GM19239 (cell line): ENCODE measurements at regions not wholly inside any gene's neighbourhood (a gene's known extent, or its start where the extent isn't known, plus 50 kb on each side); places are given as distances from the start of the nearest gene placed in this dataset.
"Not testable (repeated sequence)": the region's sequence is repeated elsewhere in the genome, so short reads cannot be mapped to it uniquely, and the experiment has no call there.

ENCODE experiments used
- DNase-seq: peaks from one replicate; pipeline ENCODE4 v3.0.0; 2011; ENCODE audit warnings: low spot score; ENCODE audit not compliant: insufficient read length
- FAIRE-seq: peaks from 2 replicates; lab custom pipeline; 2011; peaks lifted over from hg19 to GRCh38; lab: Jason Lieb, UNC

- FAIRE-seq (no peak), DNase-seq (no peak)
Observed at GRCh38 chr4:55249476-55249875, 96.6 kb upstream of the SRD5A3 start.

GRCh38 chr4:55251342-55251741 is 94.7 kb upstream of the SRD5A3 start:
- DNase-seq (no peak), FAIRE-seq (no peak)

GRCh38 chr4:55251896-55252295 is 94.1 kb upstream of the SRD5A3 start:
- FAIRE-seq (no peak), DNase-seq (no peak)

- FAIRE-seq (no peak), DNase-seq (no peak)
Observed at GRCh38 chr4:55253948-55254593, 92.0 kb upstream of the SRD5A3 start.

- DNase-seq (no peak), FAIRE-seq (no peak)
Observed at GRCh38 chr4:55255179-55255578, 90.9 kb upstream of the SRD5A3 start.

- DNase-seq (no peak), FAIRE-seq (no peak)
Observed at GRCh38 chr4:55256787-55257186, 89.3 kb upstream of the SRD5A3 start.

- FAIRE-seq, result no peak
- no peak for DNase-seq
Observed at GRCh38 chr4:55258152-55258865, 87.7 kb upstream of the SRD5A3 start.

GRCh38 chr4:55259294-55259693 is 86.7 kb upstream of the SRD5A3 start:
- FAIRE-seq (no peak), DNase-seq (no peak)

- DNase-seq, result no peak
- FAIRE-seq, result no peak
Observed at GRCh38 chr4:55269470-55269869, 76.6 kb upstream of the SRD5A3 start.

GRCh38 chr4:55269995-55270394 is 76.0 kb upstream of the SRD5A3 start:
- DNase-seq (no peak), FAIRE-seq (no peak)

- DNase-seq, result no peak
- FAIRE-seq, result no peak
Observed at GRCh38 chr4:55270481-55270880, 75.6 kb upstream of the SRD5A3 start.

- DNase-seq, result no peak
- FAIRE-seq, result no peak
Observed at GRCh38 chr4:55272102-55272501, 73.9 kb upstream of the SRD5A3 start.

- FAIRE-seq (no peak), DNase-seq (no peak)
Observed at GRCh38 chr4:55272589-55272988, 73.5 kb upstream of the SRD5A3 start.

- no peak for DNase-seq
- FAIRE-seq, result no peak
Observed at GRCh38 chr4:55277011-55277410, 69.0 kb upstream of the SRD5A3 start.

GRCh38 chr4:55278316-55278715 is 67.7 kb upstream of the SRD5A3 start:
- DNase-seq (no peak), FAIRE-seq (no peak)

- FAIRE-seq, DNase-seq: not testable (repeated sequence)
Observed at GRCh38 chr4:55280474-55280873, 65.6 kb upstream of the SRD5A3 start.

GRCh38 chr4:55281118-55281683 is 64.8 kb upstream of the SRD5A3 start:
- not testable (repeated sequence) for FAIRE-seq, DNase-seq

- FAIRE-seq, result no peak
- no peak for DNase-seq
Observed at GRCh38 chr4:55284331-55284730, 61.7 kb upstream of the SRD5A3 start.

- no peak for FAIRE-seq
- DNase-seq, result no peak
Observed at GRCh38 chr4:55291227-55291640, 54.8 kb upstream of the SRD5A3 start.

- DNase-seq, result no peak
Observed at GRCh38 chr4:55296096-55296495, 49.9 kb upstream of the SRD5A3 start.

More at GRCh38 chr4:55296096-55296495, 49.9 kb upstream of the SRD5A3 start:
- FAIRE-seq, result no peak
